Umbilical cord (tissue), 1 donor: ENCODE measurements at regions not wholly inside any gene's neighbourhood (a gene's known extent, or its start where the extent isn't known, plus 50 kb on each side); places are given as distances from the start of the nearest gene placed in this dataset.

ENCODE experiments used
- DNase-seq: peaks from one replicate; pipeline ENCODE4 v3.0.0-alpha.2; 2015; ENCODE audit warnings: low spot score

GRCh38 chr9:23160952-23161469, 665.0 kb downstream of the ELAVL2 start:
- DNase-seq = no peak

GRCh38 chr9:23162789-23163188, 663.3 kb downstream of the ELAVL2 start:
- DNase-seq = no peak

GRCh38 chr9:23171479-23171878, 654.6 kb downstream of the ELAVL2 start:
- DNase-seq = no peak

- no peak for DNase-seq
These were observed 653.8 kb downstream of the ELAVL2 start for GRCh38 chr9:23172206-23172605.

GRCh38 chr9:23172979-23173637, 652.9 kb downstream of the ELAVL2 start:
- peak; percentile 4 for DNase-seq

GRCh38 chr9:23194281-23194680, 631.8 kb downstream of the ELAVL2 start:
- no peak for DNase-seq

GRCh38 chr9:23215688-23216087, 610.4 kb downstream of the ELAVL2 start:
- DNase-seq = no peak

- DNase-seq = no peak
These were observed 606.6 kb downstream of the ELAVL2 start for GRCh38 chr9:23219471-23219870.

GRCh38 chr9:23220171-23220570, 605.9 kb downstream of the ELAVL2 start:
- no peak for DNase-seq

GRCh38 chr9:23220957-23221356, 605.1 kb downstream of the ELAVL2 start:
- no peak for DNase-seq

GRCh38 chr9:23229890-23230317, 596.1 kb downstream of the ELAVL2 start:
- DNase-seq = no peak

- no peak for DNase-seq
These were observed 593.2 kb downstream of the ELAVL2 start for GRCh38 chr9:23232831-23233230.

GRCh38 chr9:23243523-23243922, 582.5 kb downstream of the ELAVL2 start:
- DNase-seq = peak; percentile 14

GRCh38 chr9:23245067-23245466, 581.0 kb downstream of the ELAVL2 start:
- no peak for DNase-seq

- DNase-seq = no peak
These were observed 571.4 kb downstream of the ELAVL2 start for GRCh38 chr9:23254404-23255184.

GRCh38 chr9:23255346-23255745, 570.7 kb downstream of the ELAVL2 start:
- DNase-seq = no peak

GRCh38 chr9:23258569-23258968, 567.5 kb downstream of the ELAVL2 start:
- DNase-seq = peak; percentile 22

GRCh38 chr9:23278561-23278960, 547.5 kb downstream of the ELAVL2 start:
- DNase-seq = peak; percentile 17

- DNase-seq = no peak
These were observed 538.6 kb downstream of the ELAVL2 start for GRCh38 chr9:23287390-23287789.

GRCh38 chr9:23288545-23288944, 537.5 kb downstream of the ELAVL2 start:
- no peak for DNase-seq

- peak; percentile 23 for DNase-seq
These were observed 535.1 kb downstream of the ELAVL2 start for GRCh38 chr9:23290973-23291372.

GRCh38 chr9:23302281-23302680, 523.8 kb downstream of the ELAVL2 start:
- DNase-seq = peak; percentile 96

- no peak for DNase-seq
These were observed 519.3 kb downstream of the ELAVL2 start for GRCh38 chr9:23306731-23307130.
